IMR-90 (cell line): ENCODE measurements at regions not wholly inside any gene's neighbourhood (a gene's known extent, or its start where the extent isn't known, plus 50 kb on each side); places are given as distances from the start of the nearest gene placed in this dataset.

Source experiments
- ATAC-seq: fragments of 200-7000 bp; cut with Tn5 transposase; 2 replicates; pipeline ENCODE4 v1.9.1; 2020; ENCODE audit warnings: low read depth, mild to moderate bottlenecking, moderate library complexity
- BruUV-seq: library from RNA; stranded (reverse); fragments of 400-500 nt; replicated peaks from 2 replicates; lab custom pipeline; 2021; lab: Mats Ljungman, UMichigan
- CTCF ChIA-PET: fragments of 300-600 bp; formaldehyde crosslinking; extraction: SDS; loops from one replicate; lab custom pipeline; 2021; ENCODE audit warnings: antibody characterized with exemption; lab: Yijun Ruan, JAX
- POLR2A ChIA-PET: fragments of 300-600 bp; sonication (Branson Sonifier 250); formaldehyde crosslinking; loops from one replicate; lab custom pipeline; 2022; ENCODE audit warnings: antibody characterized with exemption; ENCODE audit not compliant: unreplicated experiment; lab: Charles Lee
- DNase-seq: peaks from one replicate; pipeline ENCODE4 v3.0.0; 2013
- H2AFZ ChIP-seq: replicated peaks from 2 replicates; pipeline ENCODE3; 2013; ENCODE audit warnings: low read length, mild to moderate bottlenecking; ENCODE audit not compliant: poor library complexity
- H2AK5ac ChIP-seq: 2 replicates; pipeline ENCODE4 v1.6.1; 2013; ENCODE audit warnings: low read depth, low read length, inconsistent platforms
- H2AK9ac ChIP-seq: replicated peaks from 2 replicates; pipeline ENCODE3; 2013; ENCODE audit warnings: mild to moderate bottlenecking, low read depth, low read length, moderate library complexity; ENCODE audit not compliant: poor library complexity
- H2BK120ac ChIP-seq: 2 replicates; pipeline ENCODE4 v1.6.1; 2013; ENCODE audit warnings: low read depth, low read length, inconsistent platforms
- H2BK15ac ChIP-seq: 3 replicates; pipeline ENCODE4 v1.6.1; 2013; ENCODE audit warnings: low read depth, low read length, inconsistent platforms
- H2BK20ac ChIP-seq: 2 replicates; pipeline ENCODE4 v1.6.1; 2013; ENCODE audit warnings: low read depth, mild to moderate bottlenecking, inconsistent platforms, low read length, moderate library complexity
- H2BK5ac ChIP-seq: 2 replicates; pipeline ENCODE4 v1.6.1; 2013; ENCODE audit warnings: mild to moderate bottlenecking, low read depth, low read length, inconsistent platforms; ENCODE audit not compliant: poor library complexity, severe bottlenecking
- H3K14ac ChIP-seq: replicated peaks from 2 replicates; pipeline ENCODE4 v1.6.1; 2013; ENCODE audit warnings: low read depth, low read length, inconsistent platforms
- H3K18ac ChIP-seq: 2 replicates; pipeline ENCODE4 v1.6.1; 2013; ENCODE audit warnings: low read depth, low read length, control low read depth
- H3K23ac ChIP-seq: 2 replicates; pipeline ENCODE4 v1.6.1; 2013; ENCODE audit warnings: low read depth, low read length, inconsistent platforms
- H3K27ac ChIP-seq: 2 replicates; pipeline ENCODE4 v1.5.1; 2013; ENCODE audit warnings: mild to moderate bottlenecking, control low read depth, low read length; ENCODE audit not compliant: insufficient read depth
- H3K27me3 ChIP-seq: 2 replicates; pipeline ENCODE4 v1.6.1; 2013; ENCODE audit warnings: low read length; ENCODE audit not compliant: control insufficient read depth, insufficient read depth
- H3K36me3 ChIP-seq: 2 replicates; pipeline ENCODE4 v1.6.1; 2013; ENCODE audit warnings: low read length, mixed read lengths; ENCODE audit not compliant: control insufficient read depth, insufficient read depth
- H3K4ac ChIP-seq: 2 replicates; pipeline ENCODE4 v1.6.1; 2013; ENCODE audit warnings: low read depth, low read length, inconsistent platforms
- H3K4me1 ChIP-seq: 2 replicates; pipeline ENCODE4 v1.6.1; 2013; ENCODE audit warnings: low read length, mixed read lengths; ENCODE audit not compliant: control insufficient read depth, insufficient read depth
- H3K4me2 ChIP-seq: 2 replicates; pipeline ENCODE4 v1.6.1; 2013; ENCODE audit warnings: low read depth, mild to moderate bottlenecking, control low read depth, low read length, moderate library complexity
- H3K4me3 ChIP-seq: 2 replicates; pipeline ENCODE4 v1.5.1; 2013; ENCODE audit warnings: low read depth, mild to moderate bottlenecking, control low read depth, low read length, moderate library complexity; ENCODE audit not compliant: insufficient read depth
- H3K56ac ChIP-seq: 2 replicates; pipeline ENCODE4 v1.6.1; 2013; ENCODE audit warnings: low read length, inconsistent platforms; ENCODE audit not compliant: insufficient read depth; ENCODE audit errors: extremely low read depth
- H3K79me1 ChIP-seq, 2 experiments: 2 replicates each; pipeline ENCODE4 v1.6.1; 2013; ENCODE audit warnings: low read length in 2 of 2, inconsistent platforms in 1 of 2, low read depth in 1 of 2
- H3K9ac ChIP-seq: 2 replicates; pipeline ENCODE4 v1.6.1; 2013; ENCODE audit warnings: low read depth, low read length, control low read depth
- H3K9me1 ChIP-seq: 2 replicates; pipeline ENCODE4 v1.6.1; 2013; ENCODE audit warnings: low read length, inconsistent platforms; ENCODE audit not compliant: insufficient read depth
- H3K9me3 ChIP-seq: 2 replicates; pipeline ENCODE4 v1.6.1; 2013; ENCODE audit warnings: low read length; ENCODE audit not compliant: control insufficient read depth, insufficient read depth
- H4K20me1 ChIP-seq: 2 replicates; pipeline ENCODE4 v1.6.1; 2013; ENCODE audit warnings: low read length, inconsistent platforms; ENCODE audit not compliant: insufficient read depth
- H4K5ac ChIP-seq: 2 replicates; pipeline ENCODE4 v1.6.1; 2013; ENCODE audit warnings: mild to moderate bottlenecking, low read depth, low read length, control low read depth
- H4K8ac ChIP-seq, 2 experiments: 2 replicates each; pipeline ENCODE4 v1.6.1; 2013; ENCODE audit warnings: low read depth in 2 of 2, low read length in 2 of 2, control low read depth in 1 of 2, inconsistent platforms in 1 of 2
- H4K91ac ChIP-seq: 2 replicates; pipeline ENCODE4 v1.6.1; 2013; ENCODE audit warnings: low read depth, low read length, inconsistent platforms; ENCODE audit not compliant: insufficient read depth
- CEBPB ChIP-seq: IDR thresholded peaks from 2 replicates; pipeline ENCODE4 v1.6.1; 2012; ENCODE audit warnings: low read depth, low read length, improper control_type of control experiment
- CHD1 ChIP-seq: IDR thresholded peaks from 2 replicates; pipeline ENCODE4 v1.6.1; 2012; ENCODE audit warnings: low read depth, low read length, improper control_type of control experiment
- MXI1 ChIP-seq: IDR thresholded peaks from 2 replicates; pipeline ENCODE4 v1.6.1; 2012; ENCODE audit warnings: low read depth, mild to moderate bottlenecking, low read length, moderate library complexity, borderline replicate concordance
- POLR2A ChIP-seq: IDR thresholded peaks from 2 replicates; pipeline ENCODE4 v1.6.1; 2012; ENCODE audit warnings: mild to moderate bottlenecking, low read depth, low read length
- WGBS, 2 experiments: methylation state at CpG; one replicate each; pipeline versions ENCODE4 v1.1.5 to v1.1.7; 2013; ENCODE audit warnings: missing lambda C conversion rate in 2 of 2; ENCODE audit not compliant: insufficient read length in 1 of 2; ENCODE audit errors: extremely low coverage in 2 of 2; 5-methylcytosine and 5-hydroxymethylcytosine counted together
- dilution Hi-C: fragments of 300-500 bp; cut with HindIII; formaldehyde crosslinking; loops from one replicate; pipeline ENCODE4 v1.14.3; 2018; ENCODE audit warnings: low sequenced_read_pairs; ENCODE audit not compliant: unreplicated experiment
- in situ Hi-C: fragments of 300-500 bp; cut with MboI; formaldehyde crosslinking; loops from 3 replicates; pipeline ENCODE4 v1.14.3; 2019; ENCODE audit warnings: low sequenced_read_pairs, inconsistent platforms, mixed read lengths
- intact Hi-C: fragments of 100-400 bp; cut with micrococcal nuclease; formaldehyde crosslinking; loops from 2 replicates; pipeline ENCODE4 v1.10.0; 2022
- TF ChIP-seq, protein P1 (sequence below): fragments of 150-350 bp; IDR thresholded peaks from 2 replicates; pipeline ENCODE4 v1.6.1; 2016; ENCODE audit warnings: low read depth, mild to moderate bottlenecking, low read length, moderate library complexity, borderline replicate concordance

DNA sequence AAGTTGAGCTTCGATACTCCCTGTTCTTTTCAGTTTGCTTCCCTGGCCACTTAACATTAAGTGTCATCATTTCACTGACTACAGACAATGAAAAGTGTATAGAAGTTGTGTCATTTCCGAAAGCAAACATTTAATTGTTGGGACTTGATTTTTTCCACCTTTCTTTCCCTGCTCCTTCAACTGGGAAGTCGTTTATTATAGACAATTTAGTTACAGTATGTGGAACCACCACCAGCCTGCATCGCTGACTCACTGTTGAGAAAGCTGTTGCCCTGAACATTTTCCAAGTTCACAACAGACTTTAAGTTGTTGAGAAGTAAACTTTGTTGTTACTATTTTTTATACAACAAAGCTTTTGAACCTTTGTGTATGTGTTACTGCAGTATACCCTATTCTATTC lies 788.4 kb upstream of the PRR20A start:
- no peak overlapping the region for H3K14ac ChIP-seq
- H2BK120ac ChIP-seq = no peak overlapping the region
- H2BK20ac ChIP-seq = no peak overlapping the region
- no peak overlapping the region for H3K4me2 ChIP-seq
- no peaks in the 10 kb centered on the region for H3K79me1 ChIP-seq
- no peak overlapping the region for H2BK15ac ChIP-seq
- no peaks in the 10 kb centered on the region for H3K27me3 ChIP-seq
- no TSS peak for BruUV-seq
- no peaks in the 10 kb centered on the region for H3K9me1 ChIP-seq
- H2AFZ ChIP-seq = no peak overlapping the region
- H4K91ac ChIP-seq = no peak overlapping the region
- ChIA-PET CTCF (no interaction called here), POLR2A (no interaction called here)
- H4K8ac ChIP-seq = no peak overlapping the region
- no peak overlapping the region for H3K18ac ChIP-seq
- dilution Hi-C loops (no loop called here), intact Hi-C loops (loop anchor here (5.0 kb wide), 1 partner anchor 40 kb away; no protein-coding TSS in a partner anchor), in situ Hi-C loops (no loop called here)
- no peaks in the 10 kb centered on the region for H3K36me3 ChIP-seq
- no peak overlapping the region for H3K56ac ChIP-seq
- no peak overlapping the region for H2BK5ac ChIP-seq
- H4K20me1 ChIP-seq = no peaks in the 10 kb centered on the region
- DNase-seq = no peak
- H4K5ac ChIP-seq = no peak overlapping the region
- no peak overlapping the region for H3K27ac ChIP-seq
- no CpG with 5 or more reads among the region's 4 CpGs for WGBS, 2 experiments
- H3K4me3 ChIP-seq = no peak overlapping the region
- ATAC-seq = no peak
- H3K4me1 ChIP-seq = no peaks in the 10 kb centered on the region
- no peak overlapping the region for H2AK5ac ChIP-seq
- TF ChIP-seq CEBPB = no peak
- TF ChIP-seq MXI1 = no peak
- no peak for TF ChIP-seq POLR2A
- TF ChIP-seq, protein P1, sequence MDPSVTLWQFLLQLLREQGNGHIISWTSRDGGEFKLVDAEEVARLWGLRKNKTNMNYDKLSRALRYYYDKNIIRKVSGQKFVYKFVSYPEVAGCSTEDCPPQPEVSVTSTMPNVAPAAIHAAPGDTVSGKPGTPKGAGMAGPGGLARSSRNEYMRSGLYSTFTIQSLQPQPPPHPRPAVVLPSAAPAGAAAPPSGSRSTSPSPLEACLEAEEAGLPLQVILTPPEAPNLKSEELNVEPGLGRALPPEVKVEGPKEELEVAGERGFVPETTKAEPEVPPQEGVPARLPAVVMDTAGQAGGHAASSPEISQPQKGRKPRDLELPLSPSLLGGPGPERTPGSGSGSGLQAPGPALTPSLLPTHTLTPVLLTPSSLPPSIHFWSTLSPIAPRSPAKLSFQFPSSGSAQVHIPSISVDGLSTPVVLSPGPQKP = no peak
- TF ChIP-seq CHD1 = no peak
- no peak overlapping the region for H3K23ac ChIP-seq
- peaks cover 7% of the 10 kb centered on the region; the same call in 1 of the 2 replicates for H3K9me3 ChIP-seq
- no peak overlapping the region for H3K4ac ChIP-seq
- no peak overlapping the region for H2AK9ac ChIP-seq
- no peak overlapping the region for H3K9ac ChIP-seq
